HepG2 (cell line): ENCODE measurements at regions not wholly inside any gene's neighbourhood (a gene's known extent, or its start where the extent isn't known, plus 50 kb on each side); places are given as distances from the start of the nearest gene placed in this dataset.

Source experiments
- CREB1 ChIP-seq, 2 experiments: fragments of 450-650 bp in 1 of 2; IDR thresholded peaks; 2 replicates each; pipeline ENCODE4 v1.6.1; 2016 to 2017; ENCODE audit warnings: control low read depth in 1 of 2, mild to moderate bottlenecking in 1 of 2, missing compliant biosample characterization in 1 of 2, missing genetic modification characterization in 1 of 2
- GTF2F1 ChIP-seq: fragments of 150-350 bp; IDR thresholded peaks from 2 replicates; pipeline ENCODE4 v1.6.1; 2014; ENCODE audit warnings: low read length
- JUND ChIP-seq: sonication (generic); formaldehyde crosslinking; IDR thresholded peaks from 2 replicates; pipeline ENCODE4 v1.8.0; 2022; ENCODE audit warnings: mild to moderate bottlenecking, missing genetic modification reagents
- MZF1 ChIP-seq: sonication (generic); formaldehyde crosslinking; IDR thresholded peaks from 2 replicates; pipeline ENCODE4 v1.8.1; 2023; ENCODE audit warnings: mild to moderate bottlenecking, missing genetic modification reagents, borderline replicate concordance
- STAG1 ChIP-seq: sonication (generic); formaldehyde crosslinking; IDR thresholded peaks from 2 replicates; pipeline ENCODE4 v1.4.0; 2020; ENCODE audit warnings: missing genetic modification reagents
- ZNF33B ChIP-seq: sonication (generic); formaldehyde crosslinking; IDR thresholded peaks from 2 replicates; pipeline ENCODE4 v1.5.1; 2020; ENCODE audit warnings: mild to moderate bottlenecking, missing genetic modification reagents
- ZNF672 ChIP-seq: sonication (generic); formaldehyde crosslinking; IDR thresholded peaks from 2 replicates; pipeline ENCODE4 v1.8.1; 2022; ENCODE audit warnings: missing genetic modification reagents

DNA sequence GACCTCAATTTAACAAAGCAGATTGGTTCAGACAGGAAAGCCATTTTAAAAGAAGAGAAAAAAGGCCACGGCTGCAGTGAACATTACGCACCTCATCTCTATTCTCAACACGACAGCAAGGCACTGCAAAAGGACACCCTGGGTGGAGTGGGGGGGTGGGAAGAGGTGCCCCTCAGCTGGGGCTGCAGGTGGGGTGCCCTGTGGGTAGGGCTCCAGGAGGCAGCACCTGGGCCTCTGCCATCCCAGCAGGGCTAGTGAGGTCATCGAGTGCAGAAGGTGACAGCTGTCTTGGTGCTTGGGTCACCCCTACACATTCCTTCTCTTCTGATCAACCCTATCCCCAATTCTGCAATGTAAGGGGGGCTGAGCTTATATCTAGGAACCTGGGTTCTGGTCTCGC is 142.9 kb upstream of the PRMT8 start:
- TF ChIP-seq STAG1 (no peak), MZF1 (CRISPR knock-in tag) (no peak), GTF2F1 (no peak), ZNF672 (no peak), CREB1 (IDR thresholded peaks at IDR 0.05) (no peak), CREB1 (CRISPR knock-in tag; IDR thresholded peaks at IDR 0.05) (no peak), ZNF33B (CRISPR knock-in tag) (no peak), JUND (CRISPR knock-in tag) (no peak)
